SJCRH30 (cell line): ENCODE measurements at regions not wholly inside any gene's neighbourhood (a gene's known extent, or its start where the extent isn't known, plus 50 kb on each side); places are given as distances from the start of the nearest gene placed in this dataset.

Experiments
- DNase-seq, 2 experiments: peaks; one replicate each; pipeline ENCODE4 v3.0.0-alpha.2; 2015 to 2020
- H3K27ac ChIP-seq: fragments of 250-450 bp; sonication (Bioruptor Pico); 2 replicates; pipeline ENCODE4 v1.5.1; 2020; ENCODE audit warnings: mild to moderate bottlenecking, moderate library complexity
- H3K27me3 ChIP-seq: fragments of 250-450 bp; sonication (Bioruptor Pico); 2 replicates; pipeline ENCODE4 v1.5.1; 2020; ENCODE audit warnings: mild to moderate bottlenecking, moderate library complexity
- H3K36me3 ChIP-seq: fragments of 250-450 bp; sonication (Bioruptor Pico); 2 replicates; pipeline ENCODE4 v1.5.1; 2020; ENCODE audit warnings: mild to moderate bottlenecking, moderate library complexity
- H3K4me1 ChIP-seq: fragments of 250-450 bp; sonication (Bioruptor Pico); 2 replicates; pipeline ENCODE4 v1.5.1; 2020; ENCODE audit warnings: mild to moderate bottlenecking, moderate library complexity
- H3K4me3 ChIP-seq: fragments of 250-450 bp; sonication (Bioruptor Pico); 2 replicates; pipeline ENCODE4 v1.5.1; 2020; ENCODE audit warnings: mild to moderate bottlenecking, moderate library complexity
- H3K9me3 ChIP-seq: fragments of 250-450 bp; sonication (Bioruptor Pico); replicated peaks from 2 replicates; pipeline ENCODE4 v1.5.1; 2020; ENCODE audit warnings: mild to moderate bottlenecking, moderate library complexity

- Histone ChIP-seq H3K27me3 (0 out of 2 replicates have a peak, but pooled peaks cover 3% of the 10 kb centered on the region), H3K27ac (no peak overlapping the region), H3K4me1 (no peaks in the 10 kb centered on the region), H3K9me3 (no peaks in the 10 kb centered on the region), H3K4me3 (no peak overlapping the region), H3K36me3 (no peaks in the 10 kb centered on the region)
- no peak for DNase-seq
Measured at GRCh38 chr2:51105811-51106210, 73.9 kb upstream of the NRXN1 start.

- peak; percentile 43 to 54 for DNase-seq
- H3K4me3 ChIP-seq = no peak overlapping the region
- H3K27ac ChIP-seq = no peak overlapping the region
- no peaks in the 10 kb centered on the region for H3K9me3 ChIP-seq
- no peaks in the 10 kb centered on the region for H3K27me3 ChIP-seq
- H3K36me3 ChIP-seq = no peaks in the 10 kb centered on the region
- no peaks in the 10 kb centered on the region for H3K4me1 ChIP-seq
Measured at GRCh38 chr2:51103205-51103604, 71.3 kb upstream of the NRXN1 start.

- no peak overlapping the region for H3K4me3 ChIP-seq
- DNase-seq = no peak
- H3K9me3 ChIP-seq = no peaks in the 10 kb centered on the region
- H3K27me3 ChIP-seq = no peaks in the 10 kb centered on the region
- no peak overlapping the region for H3K27ac ChIP-seq
- no peaks in the 10 kb centered on the region for H3K36me3 ChIP-seq
- H3K4me1 ChIP-seq = no peaks in the 10 kb centered on the region
Measured at GRCh38 chr2:51093016-51093415, 61.1 kb upstream of the NRXN1 start.

GRCh38 chr2:51085420-51086068, 53.6 kb upstream of the NRXN1 start:
- Histone ChIP-seq H3K9me3 (no peaks in the 10 kb centered on the region), H3K27ac (no peak overlapping the region), H3K27me3 (peaks cover 12% of the 10 kb centered on the region; the same call in 1 of the 2 replicates), H3K4me3 (no peak overlapping the region), H3K36me3 (no peaks in the 10 kb centered on the region), H3K4me1 (no peaks in the 10 kb centered on the region)
- DNase-seq = no peak

GRCh38 chr2:51084750-51085149, 52.8 kb upstream of the NRXN1 start:
- Histone ChIP-seq H3K4me3 (no peak overlapping the region), H3K4me1 (no peaks in the 10 kb centered on the region), H3K27ac (no peak overlapping the region), H3K27me3 (peaks cover 16% of the 10 kb centered on the region), H3K9me3 (no peaks in the 10 kb centered on the region), H3K36me3 (no peaks in the 10 kb centered on the region)
- no peak for DNase-seq
